Stimulated activated CD8-positive, alpha-beta memory T cell treated with anti-CD3 and anti-CD28 coated beads, Interleukin-4, amount 100 ng/mL, for 24 hours (primary cell): ENCODE measurements at regions not wholly inside any gene's neighbourhood (a gene's known extent, or its start where the extent isn't known, plus 50 kb on each side); places are given as distances from the start of the nearest gene placed in this dataset.
"Not testable (repeated sequence)": the region's sequence is repeated elsewhere in the genome, so short reads cannot be mapped to it uniquely, and the experiment has no call there.

ENCODE experiments used
- DNase-seq: peaks from one replicate; pipeline ENCODE4 v3.0.0-alpha.2; 2020; ENCODE audit warnings: low read depth

DNA sequence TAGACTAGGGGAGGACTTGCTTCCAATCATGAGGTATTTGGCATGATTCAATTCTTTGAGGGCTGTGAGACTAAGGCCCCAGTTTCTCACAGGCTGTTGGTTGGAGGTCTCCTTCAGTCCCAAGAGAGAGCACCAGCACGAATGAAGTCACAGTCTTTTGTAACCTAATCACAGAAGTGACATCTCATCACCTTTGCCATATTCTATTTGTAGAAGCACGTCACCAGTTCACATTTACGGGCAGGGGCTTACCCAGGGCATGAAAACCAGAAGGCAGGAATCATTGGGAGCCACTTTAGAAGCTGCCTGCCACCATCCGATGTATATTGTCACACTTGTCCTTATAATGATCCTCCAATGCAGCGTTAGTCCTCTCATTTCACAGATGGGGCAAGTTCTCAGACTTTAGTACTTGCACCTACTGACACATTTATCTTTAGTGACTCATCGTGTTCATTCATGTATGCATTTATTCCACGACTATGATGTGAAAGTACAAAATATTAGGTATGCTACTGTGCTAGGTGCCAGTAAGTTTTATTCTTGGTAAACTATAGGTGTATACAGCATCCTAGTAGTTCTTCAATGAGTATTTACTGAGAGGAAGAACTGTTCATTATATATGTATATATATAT, 163.8 kb upstream of the PGRMC2 start:
- DNase-seq, result no peak

DNA sequence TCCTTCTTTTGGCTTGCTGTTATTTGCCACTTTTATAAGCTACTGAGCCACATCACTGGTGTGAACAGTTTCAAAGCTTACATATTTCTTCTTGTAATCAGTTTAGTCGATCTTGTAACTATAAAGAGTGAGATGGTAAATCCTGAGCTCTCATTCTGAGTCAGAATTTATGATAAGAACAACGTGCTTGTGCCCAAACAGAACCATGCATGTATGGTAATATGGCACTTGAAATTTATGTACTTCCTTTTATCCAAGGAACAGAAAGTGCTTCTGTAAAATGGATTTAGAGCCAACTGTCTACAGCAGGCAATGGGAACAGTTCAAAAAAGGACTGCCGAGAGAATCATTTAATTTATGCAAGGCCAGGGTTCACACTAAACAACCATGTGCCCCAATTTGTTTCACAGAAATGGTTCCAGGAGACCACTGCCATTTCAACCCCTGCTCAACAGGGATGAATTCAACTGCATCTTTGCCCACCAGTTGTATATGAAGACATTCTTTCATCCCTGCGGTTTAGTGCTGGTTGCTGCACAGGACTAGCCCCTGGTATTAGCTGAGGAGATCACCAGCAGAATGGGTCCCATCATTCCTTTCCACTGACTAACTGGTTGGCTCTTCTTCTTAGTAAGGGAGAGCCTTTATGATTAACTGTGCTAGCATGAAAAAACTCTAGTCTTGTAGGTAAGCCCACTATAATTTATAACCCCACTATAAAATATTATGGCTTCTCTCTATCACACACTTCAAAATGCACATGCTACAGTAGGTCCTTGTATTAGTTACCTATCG, 162.9 kb upstream of the PGRMC2 start:
- no peak for DNase-seq

DNA sequence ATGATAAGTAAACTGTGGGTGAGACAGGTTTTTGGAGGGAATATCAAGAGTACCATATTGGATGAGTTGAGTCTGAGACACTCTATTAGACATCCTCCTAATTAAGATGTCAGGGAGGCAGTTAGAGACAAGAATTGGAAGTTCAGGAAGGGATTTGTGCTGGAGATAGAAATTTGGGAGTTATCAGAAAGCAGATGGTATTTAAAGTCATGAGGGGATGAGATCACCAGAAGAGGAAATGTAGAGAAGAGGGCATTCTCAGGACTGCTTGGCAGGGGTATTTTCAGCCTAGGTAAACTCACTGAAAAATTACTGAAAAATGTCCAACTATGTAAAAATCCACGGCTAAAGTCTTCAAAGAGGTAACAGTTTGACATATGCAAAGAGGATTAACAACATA, 161.6 kb upstream of the PGRMC2 start:
- no peak for DNase-seq

DNA sequence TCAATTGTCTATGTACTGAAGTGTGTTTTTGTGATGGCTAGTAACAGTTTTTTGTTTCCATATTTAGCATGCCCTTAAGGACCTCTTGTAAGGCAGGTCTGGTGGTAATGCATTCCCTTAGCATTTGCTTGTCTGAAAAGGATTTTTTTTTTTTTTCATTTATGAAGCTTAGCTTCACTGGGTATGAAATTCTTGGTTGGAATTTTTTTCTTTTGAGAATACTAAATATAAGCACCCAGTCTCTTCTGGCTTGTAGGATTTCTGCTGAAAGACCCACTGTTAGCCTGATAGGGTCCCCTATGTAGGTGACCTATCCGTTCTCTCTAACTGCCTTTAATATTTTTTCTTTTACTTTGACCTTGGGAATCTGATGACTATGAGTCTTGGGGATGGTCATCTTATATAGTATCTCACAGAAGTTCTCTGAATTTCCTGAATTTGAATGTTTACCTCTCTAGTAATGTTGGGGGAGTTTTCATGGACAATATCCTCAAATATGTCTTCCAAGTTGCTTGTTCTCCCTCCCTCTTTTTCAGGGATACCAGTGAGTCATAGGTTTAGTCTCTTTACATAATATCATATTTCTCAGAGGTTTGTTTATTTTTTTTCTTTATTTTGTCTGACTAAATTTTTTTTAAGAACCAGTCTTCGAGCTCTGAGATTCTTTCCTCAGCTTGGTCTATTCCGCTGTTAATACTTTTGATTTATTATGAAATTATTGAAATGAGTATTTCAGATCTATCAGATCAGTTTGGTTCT, 157.1 kb upstream of the PGRMC2 start:
- DNase-seq, result no peak

- DNase-seq, result no peak
Observed at GRCh38 chr4:128440923-128441322, 153.3 kb upstream of the PGRMC2 start.

GRCh38 chr4:128437023-128437422, 149.4 kb upstream of the PGRMC2 start:
- DNase-seq, result not testable (repeated sequence)

- DNase-seq, result not testable (repeated sequence)
Observed at GRCh38 chr4:128429023-128429613, 141.5 kb upstream of the PGRMC2 start.

DNA sequence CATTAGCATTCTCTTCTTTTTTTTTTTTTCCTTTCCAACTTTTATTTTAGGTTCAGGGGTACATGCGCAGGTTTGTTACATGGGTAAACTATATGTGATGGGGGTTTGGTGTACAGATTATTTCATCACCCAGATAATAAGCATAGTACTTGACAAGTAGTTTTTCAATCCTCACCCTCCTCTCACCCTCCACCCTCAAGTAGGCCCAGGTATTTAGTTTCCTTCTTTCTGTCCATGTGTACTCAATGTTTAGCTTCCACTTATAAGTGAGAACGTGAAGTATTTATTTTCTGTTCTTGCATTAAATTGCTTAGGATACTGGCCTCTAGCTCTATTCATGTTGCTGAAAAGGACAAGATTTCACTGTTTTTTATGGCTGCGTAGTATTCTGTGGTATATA, 140.8 kb upstream of the PGRMC2 start:
- DNase-seq, result no peak

- no peak for DNase-seq
Observed at GRCh38 chr4:128427832-128428366, 140.3 kb upstream of the PGRMC2 start.

- no peak for DNase-seq
Observed at GRCh38 chr4:128424527-128425497, 137.2 kb upstream of the PGRMC2 start.

- not testable (repeated sequence) for DNase-seq
Observed at GRCh38 chr4:128422296-128422695, 134.7 kb upstream of the PGRMC2 start.

DNA sequence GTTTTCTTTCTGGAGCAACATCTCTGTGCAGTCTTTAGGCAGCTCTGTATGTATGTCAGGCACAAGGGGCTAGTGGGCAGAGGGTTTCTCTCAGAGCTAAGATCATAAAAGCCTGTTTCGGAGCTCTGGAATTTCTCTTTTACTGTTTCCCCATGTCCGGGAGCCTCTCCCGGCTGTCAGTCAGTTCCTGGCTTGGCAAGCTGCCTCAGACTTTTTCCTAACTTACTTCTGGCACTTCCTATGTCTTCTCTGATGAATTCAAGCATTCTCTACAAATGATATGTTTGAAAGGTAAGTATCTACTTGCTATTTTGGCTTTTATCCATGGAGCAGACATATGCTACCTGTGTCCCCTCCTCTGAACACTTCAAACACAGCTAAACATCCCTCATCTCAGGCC, 129.3 kb upstream of the PGRMC2 start:
- no peak for DNase-seq

DNA sequence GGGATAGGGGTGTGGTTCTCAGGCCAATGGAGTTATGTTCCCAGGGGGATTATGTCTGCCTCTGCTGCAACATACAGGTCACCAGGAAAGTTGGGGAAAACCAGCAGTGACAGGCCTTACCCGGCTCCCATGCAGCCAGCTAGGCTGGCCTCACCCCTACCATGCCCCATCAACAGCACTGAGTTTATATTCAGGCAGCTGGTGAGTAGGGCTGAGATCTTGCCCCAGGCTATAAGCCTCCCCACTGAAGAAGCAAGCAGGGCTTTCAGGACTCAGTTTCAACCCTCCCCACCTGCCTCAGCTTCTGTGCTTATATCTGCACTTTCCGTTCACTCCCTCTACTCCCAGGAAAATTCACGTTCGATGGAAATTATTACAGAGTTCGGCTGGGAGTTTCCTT, 122.4 kb upstream of the PGRMC2 start:
- DNase-seq, result no peak

DNA sequence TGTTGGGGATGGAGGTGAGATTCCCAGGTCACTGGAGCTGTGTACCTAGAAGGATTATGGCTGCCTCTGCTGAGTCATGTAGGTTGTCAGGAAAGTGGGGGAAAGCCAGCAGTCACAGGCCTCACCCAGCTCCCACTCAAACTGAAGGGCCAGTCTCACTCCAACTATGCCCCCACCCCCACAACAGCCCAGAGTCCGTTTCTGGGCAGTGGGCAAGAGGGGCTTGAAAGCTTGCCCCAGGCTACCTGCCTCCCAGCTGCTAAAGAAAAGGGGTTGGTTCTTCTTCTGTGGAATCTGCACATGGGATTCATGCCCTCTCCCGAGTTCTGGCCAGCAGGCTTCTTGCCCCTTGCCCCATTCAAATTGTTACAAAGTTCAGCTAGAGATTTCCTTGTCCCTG, 116.0 kb upstream of the PGRMC2 start:
- DNase-seq, result no peak

DNA sequence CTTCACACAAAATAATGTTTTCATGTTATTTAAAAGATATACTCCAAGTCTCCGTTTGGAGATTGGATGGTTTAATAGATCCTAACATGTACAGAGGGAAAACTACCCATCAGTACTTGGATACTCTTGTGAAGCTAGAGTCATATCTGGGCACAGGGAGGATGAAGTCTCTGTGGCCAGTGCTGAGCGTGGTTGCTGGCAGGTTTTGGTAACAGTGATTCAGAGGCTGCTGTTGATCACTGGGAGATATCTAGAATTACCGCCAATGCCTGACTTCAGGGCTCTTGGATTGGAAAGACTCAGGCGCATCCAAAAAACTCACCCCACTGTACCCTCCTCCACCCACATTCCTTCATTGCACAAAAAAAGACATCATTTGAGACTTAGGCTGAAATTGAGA, 107.2 kb upstream of the PGRMC2 start:
- DNase-seq, result no peak

DNA sequence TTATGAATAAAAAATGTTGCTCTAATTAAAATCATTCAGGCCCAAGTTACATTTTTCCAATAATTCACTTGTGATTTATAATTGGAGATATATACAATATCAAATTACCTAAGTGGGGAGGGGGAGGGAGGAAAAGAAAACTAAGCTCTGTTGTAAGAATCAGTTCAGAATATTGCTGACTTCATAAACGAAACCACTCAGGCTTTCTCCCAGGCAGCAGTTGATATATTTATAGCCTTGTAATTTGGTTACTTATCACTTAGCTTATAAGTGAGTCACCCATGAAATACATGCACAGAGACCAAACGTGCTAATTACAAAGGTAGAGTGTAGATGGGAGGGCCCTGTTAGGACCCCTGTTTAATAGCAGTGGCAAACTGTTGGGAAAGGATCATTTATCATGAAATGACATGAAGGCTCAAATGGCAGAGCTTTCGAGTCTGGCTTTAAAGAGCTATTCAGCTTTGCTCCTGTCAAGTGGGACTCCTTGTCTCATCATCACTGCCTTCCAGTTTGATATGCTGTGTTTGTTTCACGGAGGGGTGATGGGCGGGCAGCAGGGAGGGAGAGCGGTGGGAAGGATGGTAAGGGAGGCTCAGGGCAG, 105.6 kb upstream of the PGRMC2 start:
- no peak for DNase-seq

GRCh38 chr4:128390475-128390996, 102.9 kb upstream of the PGRMC2 start:
- no peak for DNase-seq

DNA sequence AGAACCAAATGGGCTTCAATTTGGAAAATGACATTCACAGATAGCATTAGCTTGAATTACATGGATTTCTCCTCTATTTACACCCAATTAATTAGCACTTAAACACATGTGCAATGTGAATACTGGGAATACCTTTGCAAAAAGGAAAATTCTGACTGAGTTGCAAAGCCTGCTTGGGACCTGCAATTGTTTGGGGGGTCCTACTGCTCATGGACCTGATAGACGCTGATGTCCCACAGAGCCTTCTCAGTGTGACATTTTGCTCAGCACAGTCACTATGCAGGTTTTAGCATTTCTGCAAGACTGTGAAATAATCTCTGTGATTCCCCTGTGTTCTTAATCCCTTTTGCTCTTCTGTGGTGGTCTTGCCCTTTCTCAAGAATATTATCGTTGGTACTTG, 101.2 kb upstream of the PGRMC2 start:
- no peak for DNase-seq

GRCh38 chr4:128388352-128388630, 100.7 kb upstream of the PGRMC2 start:
- no peak for DNase-seq

GRCh38 chr4:128387600-128388351, 100.2 kb upstream of the PGRMC2 start:
- no peak for DNase-seq
